Hepatocyte (in vitro differentiated cells): ENCODE measurements at regions not wholly inside any gene's neighbourhood (a gene's known extent, or its start where the extent isn't known, plus 50 kb on each side); places are given as distances from the start of the nearest gene placed in this dataset.
A peak's percentile ranks its signal among the peaks of the same experiment; 100 is the strongest.
"Not testable (repeated sequence)": the region's sequence is repeated elsewhere in the genome, so short reads cannot be mapped to it uniquely, and the experiment has no call there.

Source experiments
- DNase-seq: peaks from one replicate; pipeline ENCODE4 v3.0.0-alpha.2; 2016; ENCODE audit warnings: low spot score
- H2AFZ ChIP-seq: fragments of 200-600 bp; sonication (generic); 2 replicates; pipeline ENCODE4 v1.6.0; 2016; ENCODE audit warnings: antibody characterized with exemption, mild to moderate bottlenecking
- H3K27ac ChIP-seq: fragments of 200-600 bp; sonication (generic); 2 replicates; pipeline ENCODE4 v1.5.1; 2016; ENCODE audit warnings: mild to moderate bottlenecking
- H3K27me3 ChIP-seq: fragments of 200-600 bp; sonication (generic); 2 replicates; pipeline ENCODE4 v1.6.1; 2016
- H3K36me3 ChIP-seq: fragments of 200-600 bp; sonication (generic); replicated peaks from 2 replicates; pipeline ENCODE4 v1.5.1; 2016; ENCODE audit warnings: low read depth; ENCODE audit not compliant: insufficient read depth
- H3K4me1 ChIP-seq: fragments of 200-600 bp; sonication (generic); 2 replicates; pipeline ENCODE4 v1.5.1; 2016; ENCODE audit warnings: mild to moderate bottlenecking, moderate library complexity; ENCODE audit not compliant: insufficient read depth
- H3K4me2 ChIP-seq: fragments of 200-600 bp; sonication (generic); 2 replicates; pipeline ENCODE4 v1.6.0; 2016
- H3K4me3 ChIP-seq: fragments of 200-600 bp; sonication (generic); 2 replicates; pipeline ENCODE4 v1.5.1; 2016; ENCODE audit warnings: mild to moderate bottlenecking
- H3K79me2 ChIP-seq: fragments of 200-600 bp; sonication (generic); 2 replicates; pipeline ENCODE4 v1.6.0; 2017; ENCODE audit warnings: mild to moderate bottlenecking
- H3K9me2 ChIP-seq: fragments of 200-600 bp; sonication (generic); replicated peaks from 2 replicates; pipeline ENCODE4 v1.6.0; 2017; ENCODE audit warnings: mild to moderate bottlenecking; ENCODE audit not compliant: insufficient read depth
- H3K9me3 ChIP-seq: fragments of 200-600 bp; sonication (generic); 2 replicates; pipeline ENCODE4 v1.5.1; 2016; ENCODE audit warnings: low read depth, mild to moderate bottlenecking
- H4K20me1 ChIP-seq: fragments of 200-600 bp; sonication (generic); 2 replicates; pipeline ENCODE4 v1.6.0; 2016; ENCODE audit warnings: mild to moderate bottlenecking; ENCODE audit not compliant: insufficient read depth, poor library complexity, severe bottlenecking
- CTCF ChIP-seq: fragments of 200-600 bp; sonication (generic); IDR thresholded peaks from 2 replicates; pipeline ENCODE4 v1.5.1; 2016; ENCODE audit warnings: antibody characterized with exemption, mild to moderate bottlenecking; ENCODE audit not compliant: poor library complexity
- EZH2 ChIP-seq: fragments of 200-600 bp; sonication (generic); IDR thresholded peaks from 2 replicates; pipeline ENCODE4 v1.6.1; 2016; ENCODE audit warnings: antibody characterized with exemption, mild to moderate bottlenecking, borderline replicate concordance
- EZH2phosphoT487 ChIP-seq: fragments of 200-600 bp; sonication (generic); IDR thresholded peaks from one replicate; pipeline ENCODE4 v1.6.1; 2018; ENCODE audit warnings: antibody characterized with exemption, mild to moderate bottlenecking, low read depth, moderate library complexity; ENCODE audit not compliant: unreplicated experiment, severe bottlenecking
- WGBS: methylation state at CpG from one replicate; pipeline ENCODE4 v1.1.6; 2016; ENCODE audit warnings: low lambda C conversion rate; ENCODE audit errors: missing lambda C conversion rate; 5-methylcytosine and 5-hydroxymethylcytosine counted together

- H4K20me1 ChIP-seq: no peaks in the 10 kb centered on the region
- no peak overlapping the region for H3K4me3 ChIP-seq
- H3K9me2 ChIP-seq: no peaks in the 10 kb centered on the region
- no peak overlapping the region for H2AFZ ChIP-seq
- DNase-seq: peak; percentile 14
- H3K79me2 ChIP-seq: no peaks in the 10 kb centered on the region
- 58% methylated on average over 3 of the region's 3 CpGs for WGBS
- no peaks in the 10 kb centered on the region for H3K36me3 ChIP-seq
- H3K4me1 ChIP-seq: no peaks in the 10 kb centered on the region
- TF ChIP-seq EZH2 (no peak), EZH2phosphoT487 (no peak), CTCF (no peak)
- H3K27ac ChIP-seq: peak overlapping the region; percentile 2
- H3K4me2 ChIP-seq: no peak overlapping the region
- H3K27me3 ChIP-seq: no peaks in the 10 kb centered on the region
- H3K9me3 ChIP-seq: no peaks in the 10 kb centered on the region
These were observed 294.8 kb upstream of the CHRM3 start for GRCh38 chr1:239091537-239091936.

- no peak overlapping the region for H3K27ac ChIP-seq
- H4K20me1 ChIP-seq: no peaks in the 10 kb centered on the region
- H2AFZ ChIP-seq: no peak overlapping the region
- no peaks in the 10 kb centered on the region for H3K4me1 ChIP-seq
- no peaks in the 10 kb centered on the region for H3K9me3 ChIP-seq
- no peaks in the 10 kb centered on the region for H3K79me2 ChIP-seq
- no peaks in the 10 kb centered on the region for H3K36me3 ChIP-seq
- WGBS: 84% methylated on average over 2 of the region's 2 CpGs
- no peak for DNase-seq
- H3K27me3 ChIP-seq: no peaks in the 10 kb centered on the region
- TF ChIP-seq EZH2: no peak
- TF ChIP-seq CTCF: no peak
- TF ChIP-seq EZH2phosphoT487: no peak
- H3K4me3 ChIP-seq: no peak overlapping the region
- H3K9me2 ChIP-seq: no peaks in the 10 kb centered on the region
- H3K4me2 ChIP-seq: no peak overlapping the region
These were observed 301.8 kb upstream of the CHRM3 start for GRCh38 chr1:239084459-239085080.

- not testable (repeated sequence) for H3K9me3 ChIP-seq, H3K36me3 ChIP-seq, H3K27ac ChIP-seq, H3K79me2 ChIP-seq, H4K20me1 ChIP-seq, H3K4me3 ChIP-seq, H3K4me2 ChIP-seq, H3K9me2 ChIP-seq, H3K27me3 ChIP-seq, DNase-seq, H3K4me1 ChIP-seq, H2AFZ ChIP-seq
- 53% methylated on average over 3 of the region's 3 CpGs for WGBS
These were observed 304.4 kb upstream of the CHRM3 start for GRCh38 chr1:239081947-239082346.

- no peaks in the 10 kb centered on the region for H3K27me3 ChIP-seq
- DNase-seq: no peak
- no peaks in the 10 kb centered on the region for H3K9me3 ChIP-seq
- TF ChIP-seq EZH2phosphoT487: no peak
- TF ChIP-seq EZH2: no peak
- TF ChIP-seq CTCF: no peak
- H2AFZ ChIP-seq: no peak overlapping the region
- no peaks in the 10 kb centered on the region for H3K9me2 ChIP-seq
- no peaks in the 10 kb centered on the region for H3K4me1 ChIP-seq
- no peak overlapping the region for H3K27ac ChIP-seq
- H3K79me2 ChIP-seq: no peaks in the 10 kb centered on the region
- no peaks in the 10 kb centered on the region for H4K20me1 ChIP-seq
- no peaks in the 10 kb centered on the region for H3K36me3 ChIP-seq
- no peak overlapping the region for H3K4me3 ChIP-seq
- no peak overlapping the region for H3K4me2 ChIP-seq
These were observed 318.9 kb upstream of the CHRM3 start for GRCh38 chr1:239067480-239067879.
